BE2C (cell line): ENCODE measurements at regions not wholly inside any gene's neighbourhood (a gene's known extent, or its start where the extent isn't known, plus 50 kb on each side); places are given as distances from the start of the nearest gene placed in this dataset.

Experiments
- DNase-seq: peaks from one replicate; pipeline ENCODE4 v3.0.0-alpha.2; 2020
- H3K27me3 ChIP-seq: fragments of 250-450 bp; sonication (Bioruptor Pico); 2 replicates; pipeline ENCODE4 v1.5.1; 2020; ENCODE audit warnings: mild to moderate bottlenecking
- H3K36me3 ChIP-seq: fragments of 250-450 bp; sonication (Bioruptor Pico); 2 replicates; pipeline ENCODE4 v1.5.1; 2020; ENCODE audit warnings: mild to moderate bottlenecking
- H3K4me1 ChIP-seq: fragments of 250-450 bp; sonication (Bioruptor Pico); 2 replicates; pipeline ENCODE4 v1.5.1; 2020
- H3K4me3 ChIP-seq: 2 replicates; pipeline ENCODE4 v1.5.1; 2011; ENCODE audit warnings: low read depth, low read length
- H3K9me3 ChIP-seq: fragments of 250-450 bp; sonication (Bioruptor Pico); 2 replicates; pipeline ENCODE4 v1.5.1; 2020
- CTCF ChIP-seq: IDR thresholded peaks from 2 replicates; pipeline ENCODE4 v1.5.1; 2012; ENCODE audit warnings: mild to moderate bottlenecking, low read depth, low read length

- no peaks in the 10 kb centered on the region for H3K27me3 ChIP-seq
- H3K9me3 ChIP-seq = no peaks in the 10 kb centered on the region
- no peak overlapping the region for H3K4me3 ChIP-seq
- H3K4me1 ChIP-seq = no peaks in the 10 kb centered on the region
- no peaks in the 10 kb centered on the region for H3K36me3 ChIP-seq
- no peak for TF ChIP-seq CTCF
- no peak for DNase-seq
These were observed 323.7 kb upstream of the CD180 start for GRCh38 chr5:67520161-67520908.

GRCh38 chr5:67518227-67518626 is 321.6 kb upstream of the CD180 start:
- TF ChIP-seq CTCF = no peak
- Histone ChIP-seq H3K4me3 (no peak overlapping the region), H3K9me3 (no peaks in the 10 kb centered on the region), H3K4me1 (peaks cover 7% of the 10 kb centered on the region; the same call in 1 of the 2 replicates), H3K36me3 (no peaks in the 10 kb centered on the region), H3K27me3 (no peaks in the 10 kb centered on the region)
- DNase-seq = no peak

GRCh38 chr5:67516948-67517565 is 320.5 kb upstream of the CD180 start:
- Histone ChIP-seq H3K4me1 (peaks cover 7% of the 10 kb centered on the region; the same call in 1 of the 2 replicates), H3K4me3 (no peak overlapping the region), H3K9me3 (no peaks in the 10 kb centered on the region), H3K36me3 (no peaks in the 10 kb centered on the region), H3K27me3 (no peaks in the 10 kb centered on the region)
- no peak for DNase-seq
- TF ChIP-seq CTCF = no peak

GRCh38 chr5:67515762-67516161 is 319.2 kb upstream of the CD180 start:
- TF ChIP-seq CTCF = no peak
- no peaks in the 10 kb centered on the region for H3K36me3 ChIP-seq
- H3K4me3 ChIP-seq = no peak overlapping the region
- DNase-seq = no peak
- no peaks in the 10 kb centered on the region for H3K27me3 ChIP-seq
- peaks cover 7% of the 10 kb centered on the region; the same call in 1 of the 2 replicates for H3K4me1 ChIP-seq
- H3K9me3 ChIP-seq = no peaks in the 10 kb centered on the region

GRCh38 chr5:67515020-67515689 is 318.6 kb upstream of the CD180 start:
- H3K4me1 ChIP-seq = peaks cover 7% of the 10 kb centered on the region; the same call in 1 of the 2 replicates
- no peaks in the 10 kb centered on the region for H3K36me3 ChIP-seq
- DNase-seq = no peak
- no peaks in the 10 kb centered on the region for H3K9me3 ChIP-seq
- H3K27me3 ChIP-seq = no peaks in the 10 kb centered on the region
- no peak for TF ChIP-seq CTCF
- no peak overlapping the region for H3K4me3 ChIP-seq
